MM.1S (cell line): ENCODE measurements at regions not wholly inside any gene's neighbourhood (a gene's known extent, or its start where the extent isn't known, plus 50 kb on each side); places are given as distances from the start of the nearest gene placed in this dataset.

Experiments
- DNase-seq: peaks from one replicate; pipeline ENCODE4 v3.0.0-alpha.2; 2015
- H2AFZ ChIP-seq: fragments of 300-600 bp; sonication (generic); 2 replicates; pipeline ENCODE4 v1.6.0; 2016; ENCODE audit warnings: antibody characterized with exemption, low read length
- H3F3A ChIP-seq: fragments of 300-600 bp; sonication (generic); 2 replicates; pipeline ENCODE4 v1.6.1; 2016; ENCODE audit warnings: mild to moderate bottlenecking, antibody characterized with exemption, low read length, moderate library complexity, mixed read lengths; ENCODE audit not compliant: insufficient read depth
- H3K27ac ChIP-seq: fragments of 300-600 bp; sonication (generic); 2 replicates; pipeline ENCODE4 v1.5.1; 2016; ENCODE audit warnings: mild to moderate bottlenecking, low read length
- H3K27me3 ChIP-seq: fragments of 300-600 bp; sonication (generic); replicated peaks from 2 replicates; pipeline ENCODE4 v1.6.0; 2016; ENCODE audit warnings: low read length; ENCODE audit not compliant: insufficient read depth
- H3K36me3 ChIP-seq: fragments of 300-600 bp; sonication (generic); replicated peaks from 2 replicates; pipeline ENCODE4 v1.6.1; 2016; ENCODE audit warnings: mild to moderate bottlenecking, low read length, mixed read lengths; ENCODE audit not compliant: insufficient read depth
- H3K4me1 ChIP-seq: fragments of 300-600 bp; sonication (generic); 2 replicates; pipeline ENCODE4 v1.6.1; 2016; ENCODE audit warnings: low read length, mixed read lengths
- H3K4me2 ChIP-seq: fragments of 300-600 bp; sonication (generic); 2 replicates; pipeline ENCODE4 v1.6.0; 2016; ENCODE audit warnings: low read depth, low read length
- H3K4me3 ChIP-seq: fragments of 300-600 bp; sonication (generic); 2 replicates; pipeline ENCODE4 v1.5.1; 2016; ENCODE audit warnings: low read length, mixed read lengths
- H3K79me2 ChIP-seq: fragments of 300-600 bp; sonication (generic); 2 replicates; pipeline ENCODE4 v1.6.1; 2016; ENCODE audit warnings: mixed run types, low read length, mixed read lengths
- H3K9ac ChIP-seq: fragments of 300-600 bp; sonication (generic); 2 replicates; pipeline ENCODE4 v1.6.1; 2016; ENCODE audit warnings: low read length, mixed read lengths
- H3K9me2 ChIP-seq: fragments of 300-600 bp; sonication (generic); replicated peaks from 2 replicates; pipeline ENCODE4 v1.6.1; 2016; ENCODE audit warnings: mild to moderate bottlenecking, low read length, mixed read lengths; ENCODE audit not compliant: insufficient read depth
- H3K9me3 ChIP-seq: fragments of 300-600 bp; sonication (generic); replicated peaks from 2 replicates; pipeline ENCODE4 v1.6.1; 2016; ENCODE audit warnings: mild to moderate bottlenecking, low read length, mixed read lengths; ENCODE audit not compliant: insufficient read depth
- H4K20me1 ChIP-seq: fragments of 300-600 bp; sonication (generic); 2 replicates; pipeline ENCODE4 v1.6.1; 2016; ENCODE audit warnings: mild to moderate bottlenecking, low read length, moderate library complexity, mixed read lengths; ENCODE audit not compliant: insufficient read depth
- CTCF ChIP-seq: fragments of 300-600 bp; sonication (generic); IDR thresholded peaks from 2 replicates; pipeline ENCODE4 v1.5.1; 2016; ENCODE audit warnings: antibody characterized with exemption, low read length, mixed read lengths
- EZH2 ChIP-seq: fragments of 300-600 bp; sonication (generic); optimal IDR thresholded peaks from 2 replicates; pipeline ENCODE3; 2017; ENCODE audit warnings: low read depth, mild to moderate bottlenecking, antibody characterized with exemption, low read length, mixed read lengths
- EZH2phosphoT487 ChIP-seq: fragments of 300-600 bp; sonication (generic); IDR thresholded peaks from 2 replicates; pipeline ENCODE4 v1.6.1; 2018; ENCODE audit warnings: antibody characterized with exemption, low read length

GRCh38 chr15:55037071-55037470 lies 159.7 kb downstream of the RSL24D1 start:
- Histone ChIP-seq H3K4me1 (no peaks in the 10 kb centered on the region), H3K27me3 (no peaks in the 10 kb centered on the region), H3K36me3 (no peaks in the 10 kb centered on the region), H3K4me3 (no peak overlapping the region), H3F3A (no peaks in the 10 kb centered on the region), H3K27ac (no peak overlapping the region), H3K9ac (no peak overlapping the region), H3K79me2 (no peaks in the 10 kb centered on the region), H2AFZ (no peak overlapping the region), H3K9me3 (no peaks in the 10 kb centered on the region), H3K9me2 (no peaks in the 10 kb centered on the region), H3K4me2 (no peak overlapping the region), H4K20me1 (no peaks in the 10 kb centered on the region)
- DNase-seq, result no peak
- no peak for TF ChIP-seq CTCF
- TF ChIP-seq EZH2phosphoT487, result no peak
- TF ChIP-seq EZH2, result no peak

- Histone ChIP-seq H3K9ac (no peak overlapping the region), H3K4me2 (no peak overlapping the region), H3K36me3 (no peaks in the 10 kb centered on the region), H3K27ac (no peak overlapping the region), H4K20me1 (no peaks in the 10 kb centered on the region), H3K27me3 (no peaks in the 10 kb centered on the region), H2AFZ (no peak overlapping the region), H3F3A (no peaks in the 10 kb centered on the region), H3K9me3 (no peaks in the 10 kb centered on the region), H3K79me2 (no peaks in the 10 kb centered on the region), H3K4me3 (no peak overlapping the region), H3K9me2 (no peaks in the 10 kb centered on the region), H3K4me1 (no peaks in the 10 kb centered on the region)
- no peak for DNase-seq
- TF ChIP-seq CTCF, result no peak
- no peak for TF ChIP-seq EZH2
- TF ChIP-seq EZH2phosphoT487, result no peak
Measured at GRCh38 chr15:55035749-55036148, 161.0 kb downstream of the RSL24D1 start.

- no peaks in the 10 kb centered on the region for H3F3A ChIP-seq
- no peaks in the 10 kb centered on the region for H3K36me3 ChIP-seq
- no peaks in the 10 kb centered on the region for H3K4me1 ChIP-seq
- H3K4me2 ChIP-seq, result no peak overlapping the region
- DNase-seq, result no peak
- no peaks in the 10 kb centered on the region for H3K9me3 ChIP-seq
- no peak overlapping the region for H3K9ac ChIP-seq
- no peak for TF ChIP-seq CTCF
- no peak for TF ChIP-seq EZH2phosphoT487
- TF ChIP-seq EZH2, result no peak
- H2AFZ ChIP-seq, result no peak overlapping the region
- H3K27ac ChIP-seq, result no peak overlapping the region
- H4K20me1 ChIP-seq, result no peaks in the 10 kb centered on the region
- H3K79me2 ChIP-seq, result no peaks in the 10 kb centered on the region
- H3K27me3 ChIP-seq, result no peaks in the 10 kb centered on the region
- no peak overlapping the region for H3K4me3 ChIP-seq
- H3K9me2 ChIP-seq, result no peaks in the 10 kb centered on the region
Measured at GRCh38 chr15:55033574-55033973, 163.2 kb downstream of the RSL24D1 start.
